H9 (cell line): ENCODE measurements at regions not wholly inside any gene's neighbourhood (a gene's known extent, or its start where the extent isn't known, plus 50 kb on each side); places are given as distances from the start of the nearest gene placed in this dataset.

Source experiments
- DNase-seq: peaks from one replicate; pipeline ENCODE4 v3.0.0-alpha.2; 2017
- H2AFZ ChIP-seq: one replicate; pipeline ENCODE4 v1.6.1; 2013; ENCODE audit warnings: mild to moderate bottlenecking, low read length, control low read depth, moderate library complexity
- H2AK5ac ChIP-seq: 2 replicates; pipeline ENCODE4 v1.6.1; 2013; ENCODE audit warnings: low read length, control low read depth, mixed read lengths; ENCODE audit not compliant: insufficient read length
- H2BK120ac ChIP-seq: one replicate; pipeline ENCODE4 v1.6.1; 2013; ENCODE audit warnings: low read depth, mild to moderate bottlenecking, low read length, control low read depth, inconsistent platforms; ENCODE audit not compliant: poor library complexity, severe bottlenecking
- H2BK12ac ChIP-seq: 2 replicates; pipeline ENCODE4 v1.6.1; 2013; ENCODE audit warnings: low read length, control low read depth, mixed read lengths, low read depth; ENCODE audit not compliant: insufficient read length
- H2BK15ac ChIP-seq: 2 replicates; pipeline ENCODE4 v1.6.1; 2013; ENCODE audit warnings: low read depth, low read length, control low read depth
- H2BK20ac ChIP-seq: one replicate; pipeline ENCODE4 v1.6.1; 2013; ENCODE audit warnings: low read depth, mild to moderate bottlenecking, low read length, control low read depth, inconsistent platforms; ENCODE audit not compliant: poor library complexity, severe bottlenecking
- H2BK5ac ChIP-seq: 2 replicates; pipeline ENCODE4 v1.6.1; 2013; ENCODE audit warnings: low read length, control low read depth, mixed read lengths; ENCODE audit not compliant: insufficient read length
- H3K14ac ChIP-seq: 2 replicates; pipeline ENCODE4 v1.6.1; 2013; ENCODE audit warnings: low read length, control low read depth; ENCODE audit not compliant: insufficient read depth
- H3K18ac ChIP-seq: 2 replicates; pipeline ENCODE4 v1.6.1; 2013; ENCODE audit warnings: low read depth, mild to moderate bottlenecking, mixed read lengths, low read length, control low read depth; ENCODE audit not compliant: insufficient read length
- H3K23ac ChIP-seq: 2 replicates; pipeline ENCODE4 v1.6.1; 2013; ENCODE audit warnings: low read length, control low read depth, mixed read lengths, low read depth; ENCODE audit not compliant: insufficient read length
- H3K23me2 ChIP-seq: 2 replicates; pipeline ENCODE4 v1.6.1; 2013; ENCODE audit warnings: low read depth, mild to moderate bottlenecking, mixed read lengths, low read length, control low read depth; ENCODE audit not compliant: insufficient read length, poor library complexity, severe bottlenecking
- H3K27ac ChIP-seq: 2 replicates; pipeline ENCODE4 v1.5.1; 2013; ENCODE audit warnings: low read length, control low read depth, mixed read lengths, low read depth; ENCODE audit not compliant: insufficient read length
- H3K27me3 ChIP-seq: 2 replicates; pipeline ENCODE4 v1.6.1; 2013; ENCODE audit warnings: low read length, control low read depth, inconsistent platforms; ENCODE audit not compliant: insufficient read depth
- H3K4ac ChIP-seq: 2 replicates; pipeline ENCODE4 v1.6.1; 2013; ENCODE audit warnings: low read depth, mild to moderate bottlenecking, control low read depth, inconsistent platforms, low read length, moderate library complexity
- H3K4me1 ChIP-seq: 2 replicates; pipeline ENCODE4 v1.6.1; 2013; ENCODE audit warnings: low read length, control low read depth, inconsistent platforms; ENCODE audit not compliant: insufficient read depth
- H3K4me2 ChIP-seq: 2 replicates; pipeline ENCODE4 v1.6.1; 2013; ENCODE audit warnings: low read length, control low read depth, mixed read lengths; ENCODE audit not compliant: insufficient read length, insufficient read depth
- H3K56ac ChIP-seq: 2 replicates; pipeline ENCODE4 v1.6.1; 2013; ENCODE audit warnings: low read depth, mild to moderate bottlenecking, mixed read lengths, low read length, control low read depth; ENCODE audit not compliant: insufficient read length
- H3K79me1 ChIP-seq: 2 replicates; pipeline ENCODE4 v1.6.1; 2013; ENCODE audit warnings: low read depth, mild to moderate bottlenecking, moderate library complexity, low read length, control low read depth, inconsistent platforms; ENCODE audit not compliant: insufficient read depth, poor library complexity, severe bottlenecking
- H3K79me2 ChIP-seq: 2 replicates; pipeline ENCODE4 v1.6.1; 2013; ENCODE audit warnings: low read length, control low read depth, inconsistent platforms; ENCODE audit not compliant: insufficient read depth
- H3K9ac ChIP-seq: 2 replicates; pipeline ENCODE4 v1.6.1; 2013; ENCODE audit warnings: low read length, control low read depth, mixed read lengths; ENCODE audit not compliant: insufficient read length; ENCODE audit errors: extremely low read depth
- H3K9me3 ChIP-seq: one replicate; pipeline ENCODE4 v1.6.1; 2013; ENCODE audit warnings: low read depth, low read length, inconsistent platforms; ENCODE audit not compliant: control insufficient read depth
- H3T11ph ChIP-seq: one replicate; pipeline ENCODE4 v1.6.1; 2013; ENCODE audit warnings: mild to moderate bottlenecking, low read length, control low read depth, inconsistent platforms
- H4K20me1 ChIP-seq: one replicate; pipeline ENCODE4 v1.6.1; 2013; ENCODE audit not compliant: control insufficient read depth, insufficient read length, insufficient read depth
- H4K5ac ChIP-seq: 2 replicates; pipeline ENCODE4 v1.6.1; 2013; ENCODE audit warnings: low read depth, mild to moderate bottlenecking, mixed read lengths, low read length, control low read depth; ENCODE audit not compliant: insufficient read length
- H4K8ac ChIP-seq: replicated peaks from 2 replicates; pipeline ENCODE4 v1.6.1; 2013; ENCODE audit warnings: low read length, control low read depth, mixed read lengths, low read depth; ENCODE audit not compliant: insufficient read length
- H4K91ac ChIP-seq: 2 replicates; pipeline ENCODE4 v1.6.1; 2013; ENCODE audit warnings: low read depth, mild to moderate bottlenecking, moderate library complexity, mixed read lengths, low read length, control low read depth; ENCODE audit not compliant: insufficient read length
- H3K27ac Mint-ChIP-seq, 3 experiments: 2 replicates in 2 of 3; 3 replicates in 1 of 3; pipeline ENCODE4 v1.8.0; 2020 to 2021; ENCODE audit warnings: mixed read lengths in 3 of 3, mild to moderate bottlenecking in 1 of 3, moderate library complexity in 1 of 3
- H3K27me3 Mint-ChIP-seq: 2 replicates; pipeline ENCODE4 v1.8.0; 2021; ENCODE audit warnings: low read depth, mild to moderate bottlenecking, moderate library complexity, mixed read lengths
- H3K36me3 Mint-ChIP-seq, 3 experiments: 2 replicates in 2 of 3; 3 replicates in 1 of 3; pipeline ENCODE4 v1.8.0; 2020 to 2021; ENCODE audit warnings: low read depth in 3 of 3, mixed read lengths in 3 of 3; ENCODE audit not compliant: insufficient read depth in 1 of 3
- H3K4me1 Mint-ChIP-seq, 2 experiments: 2 replicates each; pipeline ENCODE4 v1.8.0; 2020; ENCODE audit warnings: mixed read lengths in 2 of 2
- H3K4me3 Mint-ChIP-seq, 2 experiments: 2 replicates in 1 of 2; 3 replicates in 1 of 2; pipeline ENCODE4 v1.8.0; 2020 to 2021; ENCODE audit warnings: mild to moderate bottlenecking in 2 of 2, mixed read lengths in 2 of 2, moderate library complexity in 1 of 2
- H3K9me3 Mint-ChIP-seq, 2 experiments: 2 replicates in 1 of 2; 3 replicates in 1 of 2; pipeline ENCODE4 v1.8.0; 2020; ENCODE audit warnings: mild to moderate bottlenecking in 2 of 2, mixed read lengths in 2 of 2, moderate library complexity in 1 of 2
- WGBS: extraction: QIAGEN DNeasy Blood & Tissue Kit; methylation state at CpG from one replicate; pipeline ENCODE4 v1.1.7; 2013; ENCODE audit warnings: missing lambda C conversion rate, low lambda C conversion rate, mixed read lengths; ENCODE audit not compliant: insufficient read length; ENCODE audit errors: extremely low coverage; 5-methylcytosine and 5-hydroxymethylcytosine counted together
- TF ChIP-seq, protein P1 (sequence below): fragments of 200-600 bp; sonication (generic); conservative IDR thresholded peaks from 3 replicates; pipeline ENCODE4 v1.8.0; 2021; ENCODE audit warnings: antibody characterized with exemption, mild to moderate bottlenecking

GRCh38 chr11:128355558-128355957 lies 231.8 kb downstream of the ETS1 start:
- TF ChIP-seq, protein P1, sequence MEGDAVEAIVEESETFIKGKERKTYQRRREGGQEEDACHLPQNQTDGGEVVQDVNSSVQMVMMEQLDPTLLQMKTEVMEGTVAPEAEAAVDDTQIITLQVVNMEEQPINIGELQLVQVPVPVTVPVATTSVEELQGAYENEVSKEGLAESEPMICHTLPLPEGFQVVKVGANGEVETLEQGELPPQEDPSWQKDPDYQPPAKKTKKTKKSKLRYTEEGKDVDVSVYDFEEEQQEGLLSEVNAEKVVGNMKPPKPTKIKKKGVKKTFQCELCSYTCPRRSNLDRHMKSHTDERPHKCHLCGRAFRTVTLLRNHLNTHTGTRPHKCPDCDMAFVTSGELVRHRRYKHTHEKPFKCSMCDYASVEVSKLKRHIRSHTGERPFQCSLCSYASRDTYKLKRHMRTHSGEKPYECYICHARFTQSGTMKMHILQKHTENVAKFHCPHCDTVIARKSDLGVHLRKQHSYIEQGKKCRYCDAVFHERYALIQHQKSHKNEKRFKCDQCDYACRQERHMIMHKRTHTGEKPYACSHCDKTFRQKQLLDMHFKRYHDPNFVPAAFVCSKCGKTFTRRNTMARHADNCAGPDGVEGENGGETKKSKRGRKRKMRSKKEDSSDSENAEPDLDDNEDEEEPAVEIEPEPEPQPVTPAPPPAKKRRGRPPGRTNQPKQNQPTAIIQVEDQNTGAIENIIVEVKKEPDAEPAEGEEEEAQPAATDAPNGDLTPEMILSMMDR: no peak
- no peaks in the 10 kb centered on the region for H4K20me1 ChIP-seq
- no peaks in the 10 kb centered on the region for H3K79me1 ChIP-seq
- H3K27me3 ChIP-seq: no peaks in the 10 kb centered on the region
- H3K27me3 Mint-ChIP-seq: no peaks in the 10 kb centered on the region; the same call in 1 of the 2 replicates
- no peak overlapping the region for H2BK120ac ChIP-seq
- H3K14ac ChIP-seq: no peak overlapping the region
- H3K9me3 Mint-ChIP-seq: no peaks in the 10 kb centered on the region
- DNase-seq: no peak
- no peak overlapping the region for H2BK5ac ChIP-seq
- no peak overlapping the region for H3K27ac Mint-ChIP-seq
- no peak overlapping the region for H2AK5ac ChIP-seq
- no peak overlapping the region for H2BK15ac ChIP-seq
- no peak overlapping the region for H3K56ac ChIP-seq
- no peak overlapping the region for H4K8ac ChIP-seq
- no peak overlapping the region for H4K5ac ChIP-seq
- H3K4me1 ChIP-seq: no peaks in the 10 kb centered on the region
- H3K27ac ChIP-seq: no peak overlapping the region
- no peak overlapping the region for H3K9ac ChIP-seq
- H2BK12ac ChIP-seq: no peak overlapping the region
- no CpG with 5 or more reads among the region's 2 CpGs for WGBS
- no peak overlapping the region for H3K18ac ChIP-seq
- H3K79me2 ChIP-seq: no peaks in the 10 kb centered on the region
- no peak overlapping the region for H4K91ac ChIP-seq
- no peaks in the 10 kb centered on the region for H3K9me3 ChIP-seq
- no peak overlapping the region for H2BK20ac ChIP-seq
- H3K4me3 Mint-ChIP-seq: no peak overlapping the region
- H3K4me1 Mint-ChIP-seq: peaks cover 0 to 3% of the 10 kb centered on the region in 2 experiments; a peak in 1 of 4 replicates
- H3K4ac ChIP-seq: no peak overlapping the region
- no peak overlapping the region for H3K23ac ChIP-seq
- H2AFZ ChIP-seq: no peak overlapping the region
- H3T11ph ChIP-seq: no peak overlapping the region
- no peak overlapping the region for H3K4me2 ChIP-seq
- no peaks in the 10 kb centered on the region for H3K36me3 Mint-ChIP-seq
- H3K23me2 ChIP-seq: no peaks in the 10 kb centered on the region
